Keratinocyte (primary cell): ENCODE measurements at regions not wholly inside any gene's neighbourhood (a gene's known extent, or its start where the extent isn't known, plus 50 kb on each side); places are given as distances from the start of the nearest gene placed in this dataset.

Experiments used
- EZH2 ChIP-seq: IDR thresholded peaks from one replicate; pipeline ENCODE4 v1.6.1; 2012; ENCODE audit warnings: inconsistent platforms, mild to moderate bottlenecking, low read length, moderate library complexity
- TF ChIP-seq, protein P1 (sequence below), 3 experiments: IDR thresholded peaks in 1 of 3; conservative IDR thresholded peaks in 1 of 3; optimal IDR thresholded peaks in 1 of 3; 2 replicates in 2 of 3; 3 replicates in 1 of 3; pipeline versions ENCODE3 to v1.5.1; 2011; ENCODE audit warnings: low read length in 3 of 3, mild to moderate bottlenecking in 3 of 3, moderate library complexity in 2 of 3, control low read depth in 1 of 3, inconsistent platforms in 1 of 3; ENCODE audit not compliant: insufficient read depth in 2 of 3; ENCODE audit errors: extremely low read depth in 1 of 3

DNA sequence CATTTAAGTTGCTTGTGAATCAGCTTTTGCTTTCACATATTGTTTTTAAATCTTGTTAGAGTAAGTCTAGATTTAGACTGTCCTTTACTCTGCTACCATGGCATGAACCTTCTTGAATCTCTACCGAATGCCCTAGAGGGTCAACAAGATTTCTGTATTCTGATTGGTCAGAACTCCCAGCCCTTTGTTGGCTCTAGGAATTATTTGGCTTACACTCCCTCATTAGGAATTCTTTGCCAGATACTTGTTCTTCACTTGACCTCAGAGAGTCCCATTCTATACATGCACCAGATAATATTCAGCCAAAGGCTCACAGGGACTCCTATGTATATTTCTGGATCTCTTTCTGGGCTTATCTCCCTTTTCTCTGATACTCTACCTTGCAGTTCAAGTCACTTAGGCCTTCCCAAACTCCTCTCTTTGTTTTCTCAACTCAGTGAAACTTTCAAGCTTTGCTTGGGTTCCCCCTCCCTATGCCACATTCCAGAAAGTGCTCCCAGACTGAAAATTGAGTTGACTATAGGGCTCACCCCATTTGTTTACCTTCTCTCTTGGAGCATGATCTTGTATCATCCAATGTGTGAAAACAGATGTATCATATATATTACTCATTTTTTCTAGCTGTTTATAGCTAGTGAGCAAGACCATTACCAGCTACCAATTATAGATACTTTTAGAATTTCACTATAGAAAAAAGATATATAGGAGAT is 405.0 kb downstream of the PLPP3 start:
- TF ChIP-seq, protein P1, sequence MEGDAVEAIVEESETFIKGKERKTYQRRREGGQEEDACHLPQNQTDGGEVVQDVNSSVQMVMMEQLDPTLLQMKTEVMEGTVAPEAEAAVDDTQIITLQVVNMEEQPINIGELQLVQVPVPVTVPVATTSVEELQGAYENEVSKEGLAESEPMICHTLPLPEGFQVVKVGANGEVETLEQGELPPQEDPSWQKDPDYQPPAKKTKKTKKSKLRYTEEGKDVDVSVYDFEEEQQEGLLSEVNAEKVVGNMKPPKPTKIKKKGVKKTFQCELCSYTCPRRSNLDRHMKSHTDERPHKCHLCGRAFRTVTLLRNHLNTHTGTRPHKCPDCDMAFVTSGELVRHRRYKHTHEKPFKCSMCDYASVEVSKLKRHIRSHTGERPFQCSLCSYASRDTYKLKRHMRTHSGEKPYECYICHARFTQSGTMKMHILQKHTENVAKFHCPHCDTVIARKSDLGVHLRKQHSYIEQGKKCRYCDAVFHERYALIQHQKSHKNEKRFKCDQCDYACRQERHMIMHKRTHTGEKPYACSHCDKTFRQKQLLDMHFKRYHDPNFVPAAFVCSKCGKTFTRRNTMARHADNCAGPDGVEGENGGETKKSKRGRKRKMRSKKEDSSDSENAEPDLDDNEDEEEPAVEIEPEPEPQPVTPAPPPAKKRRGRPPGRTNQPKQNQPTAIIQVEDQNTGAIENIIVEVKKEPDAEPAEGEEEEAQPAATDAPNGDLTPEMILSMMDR (optimal IDR thresholded peaks at IDR 0.05 in 1 of 3, IDR thresholded peaks at IDR 0.05 in 1 of 3, conservative IDR thresholded peaks at IDR 0.05 in 1 of 3; ENCODE audit: extremely low read depth in 1 of 3, insufficient read depth in 2 of 3, low read length in 3 of 3) = no peak
- no peak for TF ChIP-seq EZH2
